Kidney (tissue), 13 donors: ENCODE measurements at regions not wholly inside any gene's neighbourhood (a gene's known extent, or its start where the extent isn't known, plus 50 kb on each side); places are given as distances from the start of the nearest gene placed in this dataset.

Source experiments
- DNase-seq, 5 donors: peaks; one replicate each; pipeline ENCODE4 v3.0.0-alpha.2; 2013 to 2020
- FAIRE-seq: peaks from 2 replicates; lab custom pipeline; 2012; peaks lifted over from hg19 to GRCh38; lab: Jason Lieb, UNC
- H3K27ac ChIP-seq, 2 donors: one replicate each; pipeline ENCODE4 v1.7.0; 2013; ENCODE audit warnings: low read depth in 2 of 2, low read length in 2 of 2, inconsistent platforms in 1 of 2
- H3K27me3 ChIP-seq: one replicate; pipeline ENCODE4 v1.7.1; 2013; ENCODE audit warnings: low read length, inconsistent platforms; ENCODE audit not compliant: control insufficient read depth, insufficient read depth
- H3K36me3 ChIP-seq, 3 donors: one replicate each; pipeline versions ENCODE4 v1.7.0 to v1.7.1; 2013; ENCODE audit warnings: low read length in 3 of 3, control low read depth in 1 of 3, inconsistent platforms in 1 of 3; ENCODE audit not compliant: insufficient read depth in 3 of 3, control insufficient read depth in 2 of 3
- H3K4me1 ChIP-seq, 3 donors: one replicate each; pipeline versions ENCODE4 v1.7.0 to v1.7.1; 2013; ENCODE audit warnings: low read length in 3 of 3, inconsistent platforms in 1 of 3, low read depth in 1 of 3; ENCODE audit not compliant: control insufficient read depth in 2 of 3, insufficient read depth in 2 of 3
- H3K4me3 ChIP-seq, 3 donors: one replicate each; pipeline versions ENCODE4 v1.7.0 to v1.8.1; 2013; ENCODE audit warnings: low read length in 3 of 3, control low read depth in 1 of 3, inconsistent platforms in 1 of 3
- H3K9ac ChIP-seq, 3 donors: one replicate each; pipeline versions ENCODE4 v1.7.0 to v1.7.1; 2013; ENCODE audit warnings: low read length in 3 of 3, control low read depth in 1 of 3, inconsistent platforms in 1 of 3
- H3K9me3 ChIP-seq, 3 donors: one replicate each; pipeline versions ENCODE4 v1.7.0 to v1.7.1; 2013; ENCODE audit warnings: low read length in 3 of 3, control low read depth in 1 of 3, inconsistent platforms in 1 of 3; ENCODE audit not compliant: control insufficient read depth in 2 of 3, insufficient read depth in 1 of 3
- intact Hi-C: fragments of 100-400 bp; cut with DNase I; formaldehyde crosslinking; loops from one replicate; pipeline ENCODE4 v1.11.1; 2022
- TF ChIP-seq, protein P1 (sequence below): IDR thresholded peaks from 3 replicates; pipeline ENCODE4 v1.5.1; 2012; ENCODE audit warnings: mild to moderate bottlenecking, moderate library complexity, borderline replicate concordance; ENCODE audit not compliant: insufficient read depth; ENCODE audit errors: extremely low read depth
- donor health status: control.
- donor health status: control.
- donor health status: control.
- donor health status: control.
- donor health status: control.
- donor health status: DM: yes; HTN: yes; CAD: no.
- donor health status: Normal renal cell carcinoma (clear cell type).

- no peaks in the 10 kb centered on the region for H3K9me3 ChIP-seq
- no peaks in the 10 kb centered on the region for H3K4me1 ChIP-seq
- TF ChIP-seq, protein P1, sequence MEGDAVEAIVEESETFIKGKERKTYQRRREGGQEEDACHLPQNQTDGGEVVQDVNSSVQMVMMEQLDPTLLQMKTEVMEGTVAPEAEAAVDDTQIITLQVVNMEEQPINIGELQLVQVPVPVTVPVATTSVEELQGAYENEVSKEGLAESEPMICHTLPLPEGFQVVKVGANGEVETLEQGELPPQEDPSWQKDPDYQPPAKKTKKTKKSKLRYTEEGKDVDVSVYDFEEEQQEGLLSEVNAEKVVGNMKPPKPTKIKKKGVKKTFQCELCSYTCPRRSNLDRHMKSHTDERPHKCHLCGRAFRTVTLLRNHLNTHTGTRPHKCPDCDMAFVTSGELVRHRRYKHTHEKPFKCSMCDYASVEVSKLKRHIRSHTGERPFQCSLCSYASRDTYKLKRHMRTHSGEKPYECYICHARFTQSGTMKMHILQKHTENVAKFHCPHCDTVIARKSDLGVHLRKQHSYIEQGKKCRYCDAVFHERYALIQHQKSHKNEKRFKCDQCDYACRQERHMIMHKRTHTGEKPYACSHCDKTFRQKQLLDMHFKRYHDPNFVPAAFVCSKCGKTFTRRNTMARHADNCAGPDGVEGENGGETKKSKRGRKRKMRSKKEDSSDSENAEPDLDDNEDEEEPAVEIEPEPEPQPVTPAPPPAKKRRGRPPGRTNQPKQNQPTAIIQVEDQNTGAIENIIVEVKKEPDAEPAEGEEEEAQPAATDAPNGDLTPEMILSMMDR, result no peak
- no peak for DNase-seq
- H3K27ac ChIP-seq, result no peak overlapping the region
- H3K4me3 ChIP-seq, result no peak overlapping the region
- intact Hi-C loops, result no loop called here
- no peak overlapping the region for H3K9ac ChIP-seq
- H3K27me3 ChIP-seq, result no peaks in the 10 kb centered on the region
- H3K36me3 ChIP-seq, result no peaks in the 10 kb centered on the region
- FAIRE-seq, result no peak
Observed at GRCh38 chr3:178900029-178900646, 171.5 kb downstream of the ZMAT3 start.

DNA sequence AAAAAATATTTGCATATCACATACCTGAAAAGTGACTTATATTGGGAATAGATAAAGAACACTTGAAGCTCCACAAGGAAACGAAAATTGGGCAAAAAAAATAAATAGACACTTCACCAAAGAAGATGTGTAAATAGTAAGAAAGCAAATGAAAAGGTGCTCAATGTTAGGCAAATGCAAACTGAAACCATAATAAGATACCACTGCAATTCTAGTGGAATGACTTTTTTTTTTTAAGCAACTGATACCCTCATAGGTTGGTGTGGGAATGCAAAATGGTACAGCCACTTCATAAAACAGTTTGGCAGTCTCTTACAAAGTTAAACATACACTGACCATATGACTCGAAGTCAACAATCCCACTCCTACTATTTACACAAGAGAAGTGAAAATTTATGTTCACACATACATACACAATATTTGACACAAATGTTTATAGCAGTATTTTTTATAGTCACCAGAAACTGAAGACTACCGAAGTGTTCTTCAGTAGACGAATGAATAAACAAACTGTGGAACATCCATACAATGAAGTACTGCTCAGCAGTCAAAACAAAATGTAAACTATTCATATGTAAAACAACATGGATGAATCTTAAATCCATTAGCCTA is 176.3 kb downstream of the ZMAT3 start:
- H3K9me3 ChIP-seq, result peaks cover 0 to 9% (median 3%) of the 10 kb centered on the region in 3 donors
- H3K27me3 ChIP-seq, result no peaks in the 10 kb centered on the region
- DNase-seq (no peak), FAIRE-seq (no peak)
- H3K4me1 ChIP-seq, result no peaks in the 10 kb centered on the region
- intact Hi-C loops, result no loop called here
- no peak overlapping the region for H3K9ac ChIP-seq
- no peaks in the 10 kb centered on the region for H3K36me3 ChIP-seq
- H3K27ac ChIP-seq, result no peak overlapping the region
- TF ChIP-seq, protein P1, result no peak
- H3K4me3 ChIP-seq, result no peak overlapping the region
